ENCODE measurements at regions not wholly inside any gene's neighbourhood (a gene's known extent, or its start where the extent isn't known, plus 50 kb on each side); places are given as distances from the start of the nearest gene placed in this dataset.

DNA sequence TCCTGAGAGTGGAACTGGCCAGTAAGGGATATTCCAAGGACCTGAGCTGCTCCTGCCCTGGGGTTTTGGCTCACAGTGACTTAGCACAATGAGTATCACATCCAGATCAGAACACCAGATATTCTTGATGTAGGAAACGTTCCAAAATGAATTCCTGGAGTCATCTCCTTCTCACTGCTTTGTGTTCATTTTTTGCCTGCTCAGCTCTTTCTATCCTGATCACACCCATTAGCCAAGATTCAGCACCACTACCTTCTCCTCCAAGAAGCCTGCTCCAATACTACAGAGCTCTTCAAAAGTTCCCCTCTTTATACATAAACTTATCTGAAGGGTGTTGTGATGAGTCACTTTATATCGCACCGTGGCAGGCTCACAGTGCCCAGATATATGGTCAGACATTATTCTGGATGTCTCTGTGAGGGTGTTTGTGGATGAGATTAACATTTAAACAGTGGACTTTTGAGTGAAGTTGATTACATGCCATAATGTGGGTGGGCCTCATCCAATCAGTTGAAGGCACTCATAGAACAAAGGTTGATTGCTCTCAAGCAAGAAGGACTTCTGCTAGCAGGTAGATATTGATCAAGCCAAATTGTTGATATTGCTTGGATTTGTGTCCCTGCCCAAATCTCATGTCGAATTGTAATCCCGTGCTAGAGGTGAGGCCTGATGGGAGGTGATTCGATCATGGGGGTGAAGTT, 1155.2 kb upstream of the AUTS2 start:
- TF ChIP-seq CTCF (conservative IDR thresholded peaks at IDR 0.05 in 1 of 2, IDR thresholded peaks at IDR 0.05 in 1 of 2; ENCODE audit: low read depth in 1 of 2, low read length in 2 of 2) (no peak), EZH2 (IDR thresholded peaks at IDR 0.05; ENCODE audit: low read length, missing control alignments) (no peak)

Measured in fibroblast of lung (primary cell).